ENCODE measurements at regions not wholly inside any gene's neighbourhood (a gene's known extent, or its start where the extent isn't known, plus 50 kb on each side); places are given as distances from the start of the nearest gene placed in this dataset.
"Not testable (repeated sequence)": the region's sequence is repeated elsewhere in the genome, so short reads cannot be mapped to it uniquely, and the experiment has no call there.

- H3K9me3 ChIP-seq = no peaks in the 10 kb centered on the region
- no peak for TF ChIP-seq CTCF (IDR thresholded peaks at IDR 0.05; ENCODE audit: low read depth, low read length)
- no peak overlapping the region for H3K4me3 ChIP-seq (ENCODE audit: low read depth, low read length)
- no peaks in the 10 kb centered on the region for H3K4me1 ChIP-seq
- no peaks in the 10 kb centered on the region for H3K27me3 ChIP-seq
- no peak for DNase-seq
- no peaks in the 10 kb centered on the region for H3K36me3 ChIP-seq
These were observed 289.1 kb downstream of the GJA1 start for GRCh38 chr6:121724576-121724975.

- no peak for DNase-seq
- H3K9me3 ChIP-seq = no peaks in the 10 kb centered on the region
- H3K4me1 ChIP-seq = no peaks in the 10 kb centered on the region
- no peaks in the 10 kb centered on the region for H3K27me3 ChIP-seq
- H3K36me3 ChIP-seq = no peaks in the 10 kb centered on the region
- no peak overlapping the region for H3K4me3 ChIP-seq (ENCODE audit: low read depth, low read length)
- TF ChIP-seq CTCF (IDR thresholded peaks at IDR 0.05; ENCODE audit: low read depth, low read length) = no peak
These were observed 291.1 kb downstream of the GJA1 start for GRCh38 chr6:121726596-121726995.

- H3K4me3 ChIP-seq (ENCODE audit: low read depth, low read length) = no peak overlapping the region
- no peaks in the 10 kb centered on the region for H3K27me3 ChIP-seq
- no peak for TF ChIP-seq CTCF (IDR thresholded peaks at IDR 0.05; ENCODE audit: low read depth, low read length)
- DNase-seq = no peak
- H3K36me3 ChIP-seq = no peaks in the 10 kb centered on the region
- H3K9me3 ChIP-seq = no peaks in the 10 kb centered on the region
- H3K4me1 ChIP-seq = no peaks in the 10 kb centered on the region
These were observed 295.2 kb downstream of the GJA1 start for GRCh38 chr6:121730616-121731015.

GRCh38 chr6:121731381-121731780 is 295.9 kb downstream of the GJA1 start:
- H3K4me1 ChIP-seq = no peaks in the 10 kb centered on the region
- DNase-seq = no peak
- no peak for TF ChIP-seq CTCF (IDR thresholded peaks at IDR 0.05; ENCODE audit: low read depth, low read length)
- H3K9me3 ChIP-seq = no peaks in the 10 kb centered on the region
- no peaks in the 10 kb centered on the region for H3K36me3 ChIP-seq
- H3K27me3 ChIP-seq = no peaks in the 10 kb centered on the region
- H3K4me3 ChIP-seq (ENCODE audit: low read depth, low read length) = no peak overlapping the region

- no peaks in the 10 kb centered on the region for H3K4me1 ChIP-seq
- no peak for DNase-seq
- no peaks in the 10 kb centered on the region for H3K9me3 ChIP-seq
- H3K4me3 ChIP-seq (ENCODE audit: low read depth, low read length) = no peak overlapping the region
- H3K27me3 ChIP-seq = no peaks in the 10 kb centered on the region
- TF ChIP-seq CTCF (IDR thresholded peaks at IDR 0.05; ENCODE audit: low read depth, low read length) = no peak
- H3K36me3 ChIP-seq = no peaks in the 10 kb centered on the region
These were observed 297.2 kb downstream of the GJA1 start for GRCh38 chr6:121732641-121733040.

- H3K9me3 ChIP-seq = no peaks in the 10 kb centered on the region
- no peak for DNase-seq
- no peak overlapping the region for H3K4me3 ChIP-seq (ENCODE audit: low read depth, low read length)
- TF ChIP-seq CTCF (IDR thresholded peaks at IDR 0.05; ENCODE audit: low read depth, low read length) = no peak
- no peaks in the 10 kb centered on the region for H3K4me1 ChIP-seq
- no peaks in the 10 kb centered on the region for H3K36me3 ChIP-seq
- no peaks in the 10 kb centered on the region for H3K27me3 ChIP-seq
These were observed 297.8 kb downstream of the GJA1 start for GRCh38 chr6:121733234-121733633.

GRCh38 chr6:121740188-121740587 is 304.7 kb downstream of the GJA1 start:
- not testable (repeated sequence) for H3K36me3 ChIP-seq; H3K27me3 ChIP-seq; H3K9me3 ChIP-seq; H3K4me3 ChIP-seq (ENCODE audit: low read depth, low read length); H3K4me1 ChIP-seq; DNase-seq

All from BE2C (cell line).